ENCODE measurements at regions not wholly inside any gene's neighbourhood (a gene's known extent, or its start where the extent isn't known, plus 50 kb on each side); places are given as distances from the start of the nearest gene placed in this dataset.
"Not testable (repeated sequence)": the region's sequence is repeated elsewhere in the genome, so short reads cannot be mapped to it uniquely, and the experiment has no call there.

DNA sequence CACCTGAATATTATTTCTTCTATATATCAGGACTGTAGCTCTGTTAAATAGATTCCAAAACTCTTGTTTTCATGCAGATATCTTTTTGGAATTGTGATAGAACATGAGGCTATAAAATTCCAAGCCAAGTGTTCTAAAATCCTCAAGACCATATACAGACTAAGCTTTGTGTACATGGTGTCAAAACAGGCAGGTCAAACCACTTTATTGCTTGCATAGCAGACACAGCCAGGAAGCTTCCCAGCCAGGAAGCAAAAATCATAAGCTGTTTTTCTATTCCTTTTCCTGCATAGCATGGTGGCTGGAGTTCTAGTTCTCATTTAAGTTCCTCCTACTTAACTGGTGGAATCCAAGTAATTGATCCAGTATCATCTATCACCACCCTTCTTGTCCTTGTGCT is 353.3 kb downstream of the PAX1 start:
- Histone ChIP-seq H3K27ac (ENCODE audit: low read length) (no peak overlapping the region), H3K9ac (ENCODE audit: low read length) (no peak overlapping the region), H3K27me3 (ENCODE audit: low read length) (peaks cover 21% of the 10 kb centered on the region; the same call in 1 of the 2 replicates), H2AFZ (ENCODE audit: low read length) (no peak overlapping the region), H4K20me1 (ENCODE audit: low read length) (no peaks in the 10 kb centered on the region), H3K4me3 (ENCODE audit: low read length) (no peak overlapping the region), H3K79me2 (ENCODE audit: low read length) (no peaks in the 10 kb centered on the region), H3K9me3 (ENCODE audit: low read length) (no peaks in the 10 kb centered on the region), H3F3A (ENCODE audit: low read length, unreplicated experiment) (no peaks in the 10 kb centered on the region), H3K4me1 (ENCODE audit: insufficient read depth, low read length) (no peaks in the 10 kb centered on the region), H3K4me2 (ENCODE audit: low read length) (no peak overlapping the region), H3K9me2 (replicated peaks; ENCODE audit: low read length) (no peaks in the 10 kb centered on the region), H3K36me3 (ENCODE audit: low read depth, low read length) (no peaks in the 10 kb centered on the region)
- no peak for DNase-seq
- no peak for ATAC-seq
- intact Hi-C loops (cut with micrococcal nuclease), result no loop called here
- TF ChIP-seq, protein P1, sequence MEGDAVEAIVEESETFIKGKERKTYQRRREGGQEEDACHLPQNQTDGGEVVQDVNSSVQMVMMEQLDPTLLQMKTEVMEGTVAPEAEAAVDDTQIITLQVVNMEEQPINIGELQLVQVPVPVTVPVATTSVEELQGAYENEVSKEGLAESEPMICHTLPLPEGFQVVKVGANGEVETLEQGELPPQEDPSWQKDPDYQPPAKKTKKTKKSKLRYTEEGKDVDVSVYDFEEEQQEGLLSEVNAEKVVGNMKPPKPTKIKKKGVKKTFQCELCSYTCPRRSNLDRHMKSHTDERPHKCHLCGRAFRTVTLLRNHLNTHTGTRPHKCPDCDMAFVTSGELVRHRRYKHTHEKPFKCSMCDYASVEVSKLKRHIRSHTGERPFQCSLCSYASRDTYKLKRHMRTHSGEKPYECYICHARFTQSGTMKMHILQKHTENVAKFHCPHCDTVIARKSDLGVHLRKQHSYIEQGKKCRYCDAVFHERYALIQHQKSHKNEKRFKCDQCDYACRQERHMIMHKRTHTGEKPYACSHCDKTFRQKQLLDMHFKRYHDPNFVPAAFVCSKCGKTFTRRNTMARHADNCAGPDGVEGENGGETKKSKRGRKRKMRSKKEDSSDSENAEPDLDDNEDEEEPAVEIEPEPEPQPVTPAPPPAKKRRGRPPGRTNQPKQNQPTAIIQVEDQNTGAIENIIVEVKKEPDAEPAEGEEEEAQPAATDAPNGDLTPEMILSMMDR (conservative IDR thresholded peaks at IDR 0.05; ENCODE audit: low read depth, low read length), result no peak
- TF ChIP-seq EZH2 (IDR thresholded peaks at IDR 0.05; ENCODE audit: low read length, unreplicated experiment) (no peak), EZH2phosphoT487 (IDR thresholded peaks at IDR 0.05; ENCODE audit: borderline replicate concordance, low read length) (no peak)
- POLR2A ChIA-PET (ENCODE audit: unreplicated experiment), result no interaction called here
- BruUV-seq (replicated peaks), result no TSS peak
- CTCF ChIA-PET, result no interaction called here

DNA sequence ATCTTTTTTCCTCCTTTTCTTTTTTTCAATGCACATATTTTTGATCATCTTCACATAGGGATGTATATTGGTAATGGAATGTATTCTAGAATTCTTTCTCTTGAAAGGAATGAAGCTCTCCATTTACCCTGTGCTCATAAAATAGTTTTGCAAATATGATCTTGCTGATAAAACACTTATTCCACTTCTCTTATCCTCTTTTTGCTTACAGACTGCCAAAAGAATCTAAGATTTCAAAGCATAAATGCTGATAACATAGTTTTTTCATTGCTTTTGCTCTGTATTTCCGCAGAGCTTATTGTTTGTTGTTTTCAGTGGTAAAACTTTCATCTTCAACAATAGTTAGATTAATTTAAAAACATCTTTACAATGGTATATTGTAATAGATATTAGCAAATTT is 350.5 kb downstream of the PAX1 start:
- Histone ChIP-seq H4K20me1 (ENCODE audit: low read length) (no peaks in the 10 kb centered on the region), H3K9me2 (replicated peaks; ENCODE audit: low read length) (no peaks in the 10 kb centered on the region), H3F3A (ENCODE audit: low read length, unreplicated experiment) (no peaks in the 10 kb centered on the region), H3K4me1 (ENCODE audit: insufficient read depth, low read length) (no peaks in the 10 kb centered on the region), H3K9ac (ENCODE audit: low read length) (no peak overlapping the region), H3K27me3 (ENCODE audit: low read length) (peaks cover 8% of the 10 kb centered on the region; the same call in 1 of the 2 replicates), H3K4me2 (ENCODE audit: low read length) (no peak overlapping the region), H3K27ac (ENCODE audit: low read length) (no peak overlapping the region), H3K79me2 (ENCODE audit: low read length) (no peaks in the 10 kb centered on the region), H3K36me3 (ENCODE audit: low read depth, low read length) (no peaks in the 10 kb centered on the region), H3K9me3 (ENCODE audit: low read length) (no peaks in the 10 kb centered on the region), H3K4me3 (ENCODE audit: low read length) (no peak overlapping the region), H2AFZ (ENCODE audit: low read length) (no peak overlapping the region)
- ATAC-seq (no peak), DNase-seq (no peak)
- intact Hi-C loops (cut with micrococcal nuclease), result no loop called here
- ChIA-PET CTCF (no interaction called here), POLR2A (ENCODE audit: unreplicated experiment) (no interaction called here)
- TF ChIP-seq EZH2 (IDR thresholded peaks at IDR 0.05; ENCODE audit: low read length, unreplicated experiment), result no peak
- TF ChIP-seq, protein P1 (conservative IDR thresholded peaks at IDR 0.05; ENCODE audit: low read depth, low read length), result no peak
- TF ChIP-seq EZH2phosphoT487 (IDR thresholded peaks at IDR 0.05; ENCODE audit: borderline replicate concordance, low read length), result no peak
- BruUV-seq (replicated peaks), result no TSS peak

DNA sequence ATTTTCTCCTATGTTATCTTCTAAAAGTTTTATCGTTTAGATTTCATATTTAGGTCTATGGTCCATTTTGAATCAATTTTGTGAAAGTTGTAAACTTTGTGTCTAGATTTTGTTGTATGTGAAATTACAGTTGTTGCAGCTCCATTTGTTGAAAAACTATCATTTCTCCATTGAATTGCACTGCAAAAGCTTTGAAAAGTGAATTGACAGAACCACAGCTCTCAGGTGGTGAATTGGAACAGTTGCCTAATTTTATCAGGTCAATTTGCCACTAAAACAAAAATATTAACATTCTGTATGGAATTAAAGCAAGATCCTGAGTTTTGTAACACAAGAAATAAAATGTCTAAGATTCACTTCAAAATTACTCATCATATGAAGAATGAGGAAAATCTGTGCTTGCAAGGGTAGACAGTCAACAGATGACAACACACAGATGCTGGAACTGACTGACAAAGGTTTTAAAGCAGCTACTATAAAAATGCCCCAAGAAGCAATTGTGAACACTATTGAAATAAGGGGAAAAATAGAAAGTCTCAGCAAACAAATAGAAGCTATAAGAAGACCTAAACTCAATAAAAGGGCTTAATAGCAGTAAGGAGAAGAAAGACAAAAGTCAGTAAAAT is 346.7 kb downstream of the PAX1 start:
- no peaks in the 10 kb centered on the region for H4K20me1 ChIP-seq (ENCODE audit: low read length)
- intact Hi-C loops (cut with micrococcal nuclease), result no loop called here
- ATAC-seq, result no peak
- H3K4me2 ChIP-seq (ENCODE audit: low read length), result no peak overlapping the region
- no peak overlapping the region for H3K4me3 ChIP-seq (ENCODE audit: low read length)
- POLR2A ChIA-PET (ENCODE audit: unreplicated experiment), result no interaction called here
- H3K36me3 ChIP-seq (ENCODE audit: low read depth, low read length), result no peaks in the 10 kb centered on the region
- H3K4me1 ChIP-seq (ENCODE audit: insufficient read depth, low read length), result no peaks in the 10 kb centered on the region
- H3K9me3 ChIP-seq (ENCODE audit: low read length), result no peaks in the 10 kb centered on the region
- no peaks in the 10 kb centered on the region for H3K9me2 ChIP-seq (replicated peaks; ENCODE audit: low read length)
- H3F3A ChIP-seq (ENCODE audit: low read length, unreplicated experiment), result no peaks in the 10 kb centered on the region
- H3K79me2 ChIP-seq (ENCODE audit: low read length), result no peaks in the 10 kb centered on the region
- no peak overlapping the region for H3K9ac ChIP-seq (ENCODE audit: low read length)
- BruUV-seq (replicated peaks), result no TSS peak
- TF ChIP-seq EZH2 (IDR thresholded peaks at IDR 0.05; ENCODE audit: low read length, unreplicated experiment) (no peak), EZH2phosphoT487 (IDR thresholded peaks at IDR 0.05; ENCODE audit: borderline replicate concordance, low read length) (no peak)
- TF ChIP-seq, protein P1 (conservative IDR thresholded peaks at IDR 0.05; ENCODE audit: low read depth, low read length), result no peak
- CTCF ChIA-PET, result no interaction called here
- 0 out of 2 replicates have a peak, but pooled peaks cover 3% of the 10 kb centered on the region for H3K27me3 ChIP-seq (ENCODE audit: low read length)
- DNase-seq, result no peak
- no peak overlapping the region for H2AFZ ChIP-seq (ENCODE audit: low read length)
- H3K27ac ChIP-seq (ENCODE audit: low read length), result no peak overlapping the region

DNA sequence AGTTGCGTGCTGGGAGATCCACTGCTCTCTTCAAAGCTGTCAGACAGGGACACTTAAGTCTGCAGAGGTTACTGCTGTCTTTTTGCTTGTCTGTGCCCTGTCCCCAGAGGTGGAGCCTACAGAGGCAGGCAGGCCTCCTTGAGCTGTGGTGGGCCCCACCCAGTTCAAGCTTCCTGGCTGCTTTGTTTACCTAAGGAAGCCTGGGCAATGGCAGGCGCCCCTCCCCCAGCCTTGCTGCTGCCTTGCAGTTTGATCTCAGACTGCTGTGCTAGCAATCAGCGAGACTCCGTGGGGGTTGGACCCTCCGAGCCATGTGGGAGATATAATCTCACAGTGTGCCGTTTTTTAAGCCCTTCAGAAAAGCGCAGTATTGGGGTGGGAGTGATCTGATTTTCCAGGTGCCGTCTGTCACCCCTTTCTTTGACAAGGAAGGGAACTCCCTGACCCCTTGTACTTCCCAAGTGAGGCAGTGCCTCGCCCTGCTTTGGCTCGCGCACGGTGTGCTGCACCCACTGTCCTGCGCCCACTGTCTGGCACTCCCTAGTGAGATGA is 340.6 kb downstream of the PAX1 start:
- intact Hi-C loops (cut with micrococcal nuclease); H3K4me1 ChIP-seq (ENCODE audit: insufficient read depth, low read length); H3K4me2 ChIP-seq (ENCODE audit: low read length); H3K9me3 ChIP-seq (ENCODE audit: low read length); H3K4me3 ChIP-seq (ENCODE audit: low read length); H2AFZ ChIP-seq (ENCODE audit: low read length); POLR2A ChIA-PET (ENCODE audit: unreplicated experiment); H3K27me3 ChIP-seq (ENCODE audit: low read length); H3K9me2 ChIP-seq (replicated peaks; ENCODE audit: low read length); H3K9ac ChIP-seq (ENCODE audit: low read length); H3F3A ChIP-seq (ENCODE audit: low read length, unreplicated experiment); ATAC-seq; H3K27ac ChIP-seq (ENCODE audit: low read length); BruUV-seq (replicated peaks); DNase-seq; H4K20me1 ChIP-seq (ENCODE audit: low read length); H3K79me2 ChIP-seq (ENCODE audit: low read length); CTCF ChIA-PET; H3K36me3 ChIP-seq (ENCODE audit: low read depth, low read length): not testable (repeated sequence)

Measured in PC-3 (cell line).